HepG2 (cell line): ENCODE measurements at regions not wholly inside any gene's neighbourhood (a gene's known extent, or its start where the extent isn't known, plus 50 kb on each side); places are given as distances from the start of the nearest gene placed in this dataset.

ENCODE experiments used
- ATRX ChIP-seq: sonication (generic); formaldehyde crosslinking; IDR thresholded peaks from 2 replicates; pipeline ENCODE4 v1.4.0; 2020; ENCODE audit warnings: missing genetic modification reagents, borderline replicate concordance
- BHLHE40 ChIP-seq: IDR thresholded peaks from 2 replicates; pipeline ENCODE4 v1.6.1; 2011; ENCODE audit warnings: low read length, improper control_type of control experiment
- CC2D1A ChIP-seq: sonication (generic); formaldehyde crosslinking; IDR thresholded peaks from 2 replicates; pipeline ENCODE4 v1.8.1; 2023; ENCODE audit warnings: mild to moderate bottlenecking, missing genetic modification reagents
- CREM ChIP-seq, 2 experiments: sonication (generic) in 1 of 2; formaldehyde crosslinking in 1 of 2; IDR thresholded peaks; 2 replicates each; pipeline versions ENCODE4 v1.4.0 to v1.6.1; 2016 to 2020; ENCODE audit warnings: antibody characterized with exemption in 1 of 2, mild to moderate bottlenecking in 1 of 2, missing genetic modification reagents in 1 of 2
- EEA1 ChIP-seq: sonication (generic); formaldehyde crosslinking; IDR thresholded peaks from 2 replicates; pipeline ENCODE4 v1.5.1; 2020; ENCODE audit warnings: mild to moderate bottlenecking, missing genetic modification reagents, borderline replicate concordance
- GATAD1 ChIP-seq: IDR thresholded peaks from 2 replicates; pipeline ENCODE4 v1.6.1; 2016; ENCODE audit warnings: missing genetic modification reagents, missing compliant biosample characterization
- HHEX ChIP-seq: IDR thresholded peaks from 2 replicates; pipeline ENCODE4 v1.6.1; 2016; ENCODE audit warnings: control low read depth
- KDM5B ChIP-seq: sonication (generic); formaldehyde crosslinking; IDR thresholded peaks from 2 replicates; pipeline ENCODE4 v1.4.0; 2020; ENCODE audit warnings: missing genetic modification reagents, mild to moderate bottlenecking, borderline replicate concordance
- LRRFIP1 ChIP-seq: sonication (generic); formaldehyde crosslinking; conservative IDR thresholded peaks from 2 replicates; pipeline ENCODE4 v1.4.0; 2020; ENCODE audit warnings: missing genetic modification reagents
- MIER3 ChIP-seq: IDR thresholded peaks from 2 replicates; pipeline ENCODE4 v1.6.1; 2016; ENCODE audit warnings: missing compliant biosample characterization, borderline replicate concordance
- MIXL1 ChIP-seq: IDR thresholded peaks from 2 replicates; pipeline ENCODE4 v1.6.1; 2016
- MTERF4 ChIP-seq: sonication (generic); formaldehyde crosslinking; IDR thresholded peaks from 2 replicates; pipeline ENCODE4 v1.8.0; 2023; ENCODE audit warnings: mild to moderate bottlenecking, missing genetic modification reagents
- MTF1 ChIP-seq: sonication (generic); formaldehyde crosslinking; IDR thresholded peaks from 2 replicates; pipeline ENCODE4 v1.5.0; 2020; ENCODE audit warnings: missing genetic modification reagents
- NR2C2 ChIP-seq: sonication (generic); formaldehyde crosslinking; IDR thresholded peaks from 2 replicates; pipeline ENCODE4 v1.4.0; 2020; ENCODE audit warnings: missing genetic modification reagents, mild to moderate bottlenecking, moderate library complexity, borderline replicate concordance
- RBFOX2 ChIP-seq: fragments of 200-400 bp; formaldehyde crosslinking; IDR thresholded peaks from 2 replicates; pipeline ENCODE4 v1.6.1; 2017; ENCODE audit warnings: low read depth, mild to moderate bottlenecking, low read length
- TEAD3 ChIP-seq: optimal IDR thresholded peaks from 2 replicates; pipeline ENCODE3; 2016; ENCODE audit warnings: borderline replicate concordance
- ZBTB43 ChIP-seq: sonication (generic); formaldehyde crosslinking; conservative IDR thresholded peaks from 2 replicates; pipeline ENCODE4 v1.4.0; 2020; ENCODE audit warnings: missing genetic modification reagents
- ZFP37 ChIP-seq: sonication (generic); formaldehyde crosslinking; IDR thresholded peaks from 2 replicates; pipeline ENCODE4 v1.4.0; 2020; ENCODE audit warnings: missing genetic modification reagents, borderline replicate concordance
- ZNF367 ChIP-seq: sonication (generic); formaldehyde crosslinking; IDR thresholded peaks from 2 replicates; pipeline ENCODE4 v1.4.0; 2020; ENCODE audit warnings: missing genetic modification reagents, borderline replicate concordance
- ZNF383 ChIP-seq: sonication (generic); formaldehyde crosslinking; IDR thresholded peaks from 2 replicates; pipeline ENCODE4 v1.4.0; 2020; ENCODE audit warnings: missing genetic modification reagents, mild to moderate bottlenecking, borderline replicate concordance
- ZNF543 ChIP-seq: sonication (generic); formaldehyde crosslinking; IDR thresholded peaks from 2 replicates; pipeline ENCODE4 v1.4.0; 2020; ENCODE audit warnings: mild to moderate bottlenecking, missing genetic modification reagents
- ZNF556 ChIP-seq: sonication (generic); formaldehyde crosslinking; IDR thresholded peaks from 2 replicates; pipeline ENCODE4 v1.4.0; 2020; ENCODE audit warnings: mild to moderate bottlenecking, missing genetic modification reagents, borderline replicate concordance
- ZNF558 ChIP-seq: sonication (generic); formaldehyde crosslinking; IDR thresholded peaks from 2 replicates; pipeline ENCODE4 v1.9.0; 2022; ENCODE audit warnings: mild to moderate bottlenecking, missing genetic modification reagents, borderline replicate concordance
- ZNF572 ChIP-seq: sonication (generic); formaldehyde crosslinking; IDR thresholded peaks from 2 replicates; pipeline ENCODE4 v1.5.1; 2020; ENCODE audit warnings: mild to moderate bottlenecking, missing genetic modification reagents
- ZNF605 ChIP-seq: sonication (generic); formaldehyde crosslinking; IDR thresholded peaks from 2 replicates; pipeline ENCODE4 v1.8.0; 2022; ENCODE audit warnings: mild to moderate bottlenecking, missing genetic modification reagents
- ZNF891 ChIP-seq: sonication (generic); formaldehyde crosslinking; IDR thresholded peaks from 2 replicates; pipeline ENCODE4 v1.5.0; 2020; ENCODE audit warnings: mild to moderate bottlenecking, missing genetic modification reagents
- ZSCAN30 ChIP-seq: sonication (generic); formaldehyde crosslinking; IDR thresholded peaks from 2 replicates; pipeline ENCODE4 v1.5.0; 2020; ENCODE audit warnings: mild to moderate bottlenecking, missing genetic modification reagents

GRCh38 chr3:67113802-67114407 is 115.8 kb downstream of the KBTBD8 start (continued):
- TF ChIP-seq ZNF556 (no peak), MTERF4 (peak; percentile 91), LRRFIP1 (peak; percentile 95), ZNF367 (CRISPR knock-in tag) (0 out of 2 replicates have a peak, but pooled peaks have one; percentile 27), ZNF543 (peak; percentile 67; the same call in 1 of the 2 replicates), ZFP37 (CRISPR knock-in tag) (peak; percentile 97), ZSCAN30 (CRISPR knock-in tag) (no peak), EEA1 (CRISPR knock-in tag) (0 out of 2 replicates have a peak, but pooled peaks have one; percentile 56), HHEX (CRISPR knock-in tag) (no peak), RBFOX2 (no peak), ZBTB43 (peak; percentile 81; the same call in 1 of the 2 replicates), CREM (IDR thresholded peaks at IDR 0.05) (no peak), CREM (CRISPR knock-in tag; IDR thresholded peaks at IDR 0.05) (no peak), KDM5B (CRISPR knock-in tag) (0 out of 2 replicates have a peak, but pooled peaks have one; percentile 23), ZNF605 (peak; percentile 87), GATAD1 (CRISPR knock-in tag) (peak; percentile 82), CC2D1A (CRISPR knock-in tag) (0 out of 2 replicates have a peak, but pooled peaks have one; percentile 62), ZNF891 (CRISPR knock-in tag) (peak; percentile 72; the same call in 1 of the 2 replicates), MIXL1 (peak; percentile 98), ZNF572 (CRISPR knock-in tag) (no peak), ATRX (0 out of 2 replicates have a peak, but pooled peaks have one; percentile 82), MIER3 (peak; percentile 97; the same call in 1 of the 2 replicates), MTF1 (CRISPR knock-in tag) (peak; percentile 93), ZNF383 (CRISPR knock-in tag) (no peak), NR2C2 (CRISPR knock-in tag) (peak; percentile 52; the same call in 1 of the 2 replicates), BHLHE40 (no peak), TEAD3 (peak; percentile 99), ZNF558 (CRISPR knock-in tag) (peak; percentile 89; the same call in 1 of the 2 replicates)
